Ishikawa (cell line): ENCODE measurements at regions not wholly inside any gene's neighbourhood (a gene's known extent, or its start where the extent isn't known, plus 50 kb on each side); places are given as distances from the start of the nearest gene placed in this dataset.

Source experiments
- CEBPB ChIP-seq: IDR thresholded peaks from 2 replicates; pipeline ENCODE4 v1.6.1; 2012
- CREB1 ChIP-seq: IDR thresholded peaks from 2 replicates; pipeline ENCODE4 v1.6.1; 2012; ENCODE audit warnings: low read depth
- NFIC ChIP-seq: IDR thresholded peaks from 2 replicates; pipeline ENCODE4 v1.6.1; 2012
- TAF1 ChIP-seq: IDR thresholded peaks from 2 replicates; pipeline ENCODE4 v1.6.1; 2012; ENCODE audit warnings: low read depth, mild to moderate bottlenecking
- TEAD4 ChIP-seq: IDR thresholded peaks from 2 replicates; pipeline ENCODE4 v1.6.1; 2012

GRCh38 chr9:28805197-28805596 is 1231.9 kb upstream of the C9orf72 start:
- TF ChIP-seq CREB1 (no peak), CEBPB (no peak), NFIC (no peak), TEAD4 (no peak), TAF1 (no peak)
